HG03442 (cell line): ENCODE measurements at regions not wholly inside any gene's neighbourhood (a gene's known extent, or its start where the extent isn't known, plus 50 kb on each side); places are given as distances from the start of the nearest gene placed in this dataset.
"Not testable (repeated sequence)": the region's sequence is repeated elsewhere in the genome, so short reads cannot be mapped to it uniquely, and the experiment has no call there.

ENCODE experiments used
- ATAC-seq: cut with Tn5 transposase; IDR thresholded peaks from one replicate; pipeline ENCODE4 v1.9.1; 2021; ENCODE audit warnings: mild to moderate bottlenecking, moderate library complexity; ENCODE audit not compliant: unreplicated experiment

- ATAC-seq = no peak
Measured at GRCh38 chr5:33205079-33205478, 235.7 kb upstream of the TARS1 start.

DNA sequence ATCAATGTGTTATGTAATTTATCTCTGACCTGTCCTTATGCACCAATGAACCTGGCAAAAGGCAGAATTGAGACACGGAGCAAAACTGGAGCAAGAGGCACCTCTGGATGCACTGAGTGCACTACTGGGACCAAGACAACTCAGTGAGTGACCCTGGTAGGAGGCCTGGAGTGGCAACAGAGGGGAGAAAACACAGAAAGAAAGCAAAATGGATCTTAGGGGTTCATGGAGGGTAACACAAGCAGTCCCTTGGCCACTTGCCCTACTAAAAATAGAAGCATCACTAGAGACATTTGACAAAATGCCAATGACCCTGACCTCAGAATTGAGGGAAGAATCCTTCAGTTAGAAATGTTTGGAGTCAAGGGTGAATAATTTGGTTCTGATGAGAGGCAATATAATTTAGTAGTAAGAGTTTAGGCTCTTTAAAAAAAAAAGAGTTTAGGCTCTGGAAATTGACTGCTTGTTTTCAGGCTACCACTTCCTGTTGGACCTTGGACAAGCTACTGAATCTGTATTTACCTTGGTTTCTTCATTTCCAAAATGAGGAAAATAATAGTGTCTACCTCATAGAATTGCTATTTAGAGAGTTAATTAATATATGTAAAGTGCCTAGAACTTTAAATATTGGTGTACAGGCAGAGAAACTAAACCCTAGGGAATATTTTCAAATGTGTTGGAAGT, 234.9 kb upstream of the TARS1 start:
- no peak for ATAC-seq

- no peak for ATAC-seq
Measured at GRCh38 chr5:33206962-33207506, 233.7 kb upstream of the TARS1 start.

- ATAC-seq = no peak
Measured at GRCh38 chr5:33209252-33209651, 231.5 kb upstream of the TARS1 start.

- ATAC-seq = not testable (repeated sequence)
Measured at GRCh38 chr5:33210221-33210620, 230.5 kb upstream of the TARS1 start.

DNA sequence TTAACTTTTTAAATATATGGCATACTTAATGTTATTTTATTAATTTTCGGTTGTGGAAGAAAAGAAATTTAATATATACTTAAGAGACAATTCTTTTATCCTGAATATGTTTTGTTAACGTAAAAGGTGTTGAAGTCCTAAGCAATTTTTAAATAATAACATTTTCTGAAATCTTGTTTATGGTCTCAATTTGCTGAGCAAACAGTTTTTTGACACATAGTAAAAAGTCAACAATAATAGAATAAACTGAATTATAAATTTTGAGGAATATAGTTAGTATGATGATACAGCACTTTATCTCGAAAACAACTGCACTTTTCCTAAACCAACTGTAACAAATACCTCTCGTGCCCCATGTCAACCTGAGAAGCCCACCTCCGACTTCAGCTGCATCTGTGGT, 229.8 kb upstream of the TARS1 start:
- ATAC-seq = no peak

GRCh38 chr5:33212439-33212838, 228.3 kb upstream of the TARS1 start:
- no peak for ATAC-seq

DNA sequence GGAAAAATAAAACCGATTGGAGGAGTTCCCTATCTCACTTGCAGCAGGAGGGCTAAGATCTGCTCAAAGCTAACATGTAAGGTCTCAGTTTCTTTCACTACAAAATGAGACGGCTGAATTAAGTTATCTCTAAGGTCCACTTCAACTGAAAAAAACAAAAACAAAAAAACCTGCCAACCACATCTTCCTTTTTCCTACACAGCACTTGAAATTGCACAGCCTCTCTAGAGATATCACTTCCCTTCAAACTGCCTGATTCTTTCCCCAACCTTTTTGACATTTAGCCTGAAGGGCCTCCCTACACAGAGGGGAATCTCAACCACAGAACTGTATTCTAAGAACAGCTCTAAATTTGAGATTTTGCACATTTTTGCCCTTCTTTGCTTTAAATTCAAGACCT, 227.9 kb upstream of the TARS1 start:
- ATAC-seq = no peak

DNA sequence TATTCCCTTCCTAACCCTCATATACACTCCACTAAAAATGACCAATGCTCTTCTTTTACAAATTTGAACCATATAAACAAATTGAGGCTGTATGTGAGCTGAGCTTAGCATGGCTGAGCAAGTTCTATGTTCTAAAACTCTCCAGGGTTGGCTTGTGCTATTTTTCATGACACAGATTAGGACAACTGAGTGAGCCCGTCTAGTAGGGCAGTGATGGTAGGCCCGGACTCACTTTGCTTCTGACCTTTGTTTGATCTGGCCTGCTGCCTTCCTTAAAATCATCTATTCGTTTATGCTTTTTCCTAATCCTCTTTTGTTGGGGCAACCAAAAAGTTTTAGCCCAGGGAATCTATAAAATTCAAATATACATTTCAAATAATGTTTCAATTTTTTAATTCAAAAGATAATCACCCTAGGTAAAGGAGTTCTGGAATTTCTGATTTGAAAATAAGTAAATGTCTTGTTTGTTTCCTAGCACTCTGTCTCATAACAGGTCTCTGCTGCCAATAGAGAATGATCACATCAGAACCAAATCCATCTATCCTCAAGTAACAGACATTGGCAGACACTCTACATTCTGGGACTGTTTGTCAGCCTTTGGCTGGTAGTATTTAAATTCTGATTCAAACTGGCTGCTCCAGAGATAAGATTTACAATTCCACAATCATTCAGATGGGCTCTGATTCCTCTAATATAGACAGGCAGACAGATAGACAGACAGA, 217.0 kb upstream of the TARS1 start:
- ATAC-seq = no peak

DNA sequence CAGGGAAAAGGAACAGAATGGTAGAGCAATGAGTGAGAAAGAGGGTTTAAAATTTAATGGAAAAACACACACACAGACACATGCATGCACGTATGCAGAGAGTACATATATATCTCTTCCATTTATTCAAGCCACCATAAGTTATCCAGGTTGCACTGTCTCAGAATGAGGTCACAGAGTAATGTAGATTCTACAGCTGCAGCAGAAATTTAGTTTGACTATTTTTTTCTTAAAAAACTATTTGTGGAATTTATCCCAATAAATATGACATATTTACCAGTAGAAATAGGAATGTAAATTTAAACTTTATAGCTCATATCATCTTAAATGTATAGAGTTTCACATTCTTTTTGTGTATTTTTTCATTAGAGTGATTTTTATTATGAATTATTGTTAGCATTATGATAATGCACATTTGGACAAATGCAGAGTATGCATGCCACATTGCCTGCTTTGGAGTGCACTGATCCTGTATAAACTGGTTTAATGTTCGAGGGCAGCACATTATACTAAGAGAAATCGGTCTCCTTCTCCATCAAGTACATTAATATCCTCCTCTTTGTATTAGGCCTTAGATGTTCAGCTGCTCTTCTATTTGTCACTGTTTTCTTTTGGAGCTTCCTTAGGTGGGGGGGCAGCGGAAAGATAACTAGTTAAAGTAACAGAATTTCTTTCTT, 216.3 kb upstream of the TARS1 start:
- ATAC-seq = no peak

DNA sequence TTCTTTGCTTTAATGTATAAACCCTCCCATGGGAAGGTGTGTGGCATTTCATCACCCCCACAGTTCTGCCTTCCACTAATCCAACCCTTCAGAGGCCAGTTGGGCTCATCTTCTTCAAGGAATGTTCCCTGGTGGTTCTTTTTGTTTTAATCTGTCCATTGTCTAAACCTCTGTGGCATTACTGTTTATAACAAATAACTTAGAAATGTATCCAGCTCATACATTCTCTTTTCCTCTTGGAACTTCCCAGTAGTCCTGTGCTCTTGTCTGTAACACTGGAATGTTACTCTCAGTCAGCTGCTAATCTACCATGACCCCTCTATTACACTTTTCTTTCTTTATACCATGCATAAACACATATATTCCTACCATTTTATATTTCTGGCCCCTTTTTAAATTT, 213.5 kb upstream of the TARS1 start:
- no peak for ATAC-seq

DNA sequence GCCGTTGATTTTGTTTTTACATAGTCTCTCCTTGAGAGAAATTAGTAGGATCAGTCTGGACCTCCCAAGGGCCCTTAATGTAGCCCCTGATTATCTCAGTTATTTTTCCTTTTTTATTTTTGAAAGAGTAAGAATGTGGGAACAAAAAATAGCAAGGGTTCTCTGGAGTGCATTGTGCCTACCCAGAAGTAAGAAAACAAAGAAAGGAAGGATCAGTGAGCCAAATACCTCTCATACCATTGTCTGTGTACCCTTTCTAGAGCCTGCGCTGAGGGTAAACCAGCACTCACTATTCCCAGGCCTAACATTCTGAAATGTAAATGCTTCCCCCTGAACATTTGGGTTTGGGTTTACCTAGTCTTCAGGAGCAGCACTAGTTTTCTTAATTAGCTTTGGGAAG, 213.0 kb upstream of the TARS1 start:
- no peak for ATAC-seq

- ATAC-seq = no peak
Measured at GRCh38 chr5:33228149-33228548, 212.6 kb upstream of the TARS1 start.

DNA sequence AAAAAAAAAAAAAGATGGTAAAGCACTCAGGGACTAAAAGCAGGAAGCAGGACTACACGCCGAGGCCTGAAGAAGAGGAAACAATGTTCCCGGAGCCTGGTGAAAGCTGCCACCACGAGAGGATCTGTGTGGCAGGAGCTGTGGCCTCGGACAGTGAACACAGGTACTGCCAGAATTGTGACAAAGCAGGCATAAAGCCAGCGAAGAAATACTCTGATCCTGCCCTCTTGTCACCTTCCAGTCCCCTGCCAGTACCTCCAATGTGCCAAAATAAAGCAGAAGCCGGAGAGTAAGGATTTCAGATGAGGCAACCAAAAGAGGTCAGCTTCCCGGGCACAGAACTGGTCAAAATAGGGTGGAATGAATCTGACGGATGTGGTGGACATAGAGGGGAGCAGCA, 211.5 kb upstream of the TARS1 start:
- no peak for ATAC-seq

GRCh38 chr5:33230467-33231078, 210.2 kb upstream of the TARS1 start:
- no peak for ATAC-seq

DNA sequence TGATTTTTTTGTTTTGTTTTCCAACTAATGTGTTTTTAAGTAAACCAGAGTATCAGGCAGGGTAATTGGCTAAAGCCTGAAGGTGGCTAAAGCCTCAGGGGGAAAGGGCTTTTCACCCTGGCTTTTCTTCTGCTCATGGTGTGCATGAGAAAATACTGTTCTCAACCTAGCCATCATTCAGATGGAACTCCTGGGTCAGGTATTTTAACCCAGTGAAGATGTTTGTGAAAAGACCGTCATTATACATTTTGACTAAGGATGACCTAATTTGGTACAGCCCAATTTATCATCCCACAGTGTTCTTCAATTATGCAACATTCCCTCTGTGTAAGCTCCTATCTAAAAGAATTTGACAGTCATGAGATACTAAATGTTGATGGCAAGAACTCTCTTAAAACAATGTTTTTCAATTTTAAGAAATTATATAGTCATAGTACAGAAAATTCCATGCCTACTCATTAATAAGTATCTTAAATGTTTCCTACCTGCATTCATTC, 209.5 kb upstream of the TARS1 start:
- no peak for ATAC-seq

DNA sequence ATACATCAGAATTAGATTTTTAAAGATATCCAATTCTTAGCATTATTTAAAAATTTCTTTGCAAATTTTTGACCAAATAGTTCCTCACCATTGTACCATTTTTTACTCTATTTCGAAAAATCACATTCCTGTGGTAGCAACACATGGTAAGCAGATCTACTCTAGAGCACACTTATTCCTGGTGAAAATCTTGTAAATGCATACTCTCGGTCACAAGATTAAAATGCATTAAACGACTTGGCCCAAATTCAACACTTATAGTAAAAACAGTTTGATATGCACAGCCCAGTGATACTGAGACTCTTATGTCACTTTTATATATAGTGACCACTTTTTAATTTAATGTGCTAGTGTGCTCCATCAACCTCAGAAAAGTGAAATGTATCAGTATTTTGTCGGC, 208.8 kb upstream of the TARS1 start:
- no peak for ATAC-seq

GRCh38 chr5:33232731-33233505, 207.8 kb upstream of the TARS1 start:
- ATAC-seq = no peak

- no peak for ATAC-seq
Measured at GRCh38 chr5:33235304-33235703, 205.5 kb upstream of the TARS1 start.

- ATAC-seq = no peak
Measured at GRCh38 chr5:33235824-33236223, 204.9 kb upstream of the TARS1 start.
